Progenitor cell of endocrine pancreas (in vitro differentiated cells): ENCODE measurements at regions not wholly inside any gene's neighbourhood (a gene's known extent, or its start where the extent isn't known, plus 50 kb on each side); places are given as distances from the start of the nearest gene placed in this dataset.
"Not testable (repeated sequence)": the region's sequence is repeated elsewhere in the genome, so short reads cannot be mapped to it uniquely, and the experiment has no call there.

Source experiments
- DNase-seq: peaks from one replicate; pipeline ENCODE4 v3.0.0; 2021; ENCODE audit warnings: low spot score; ENCODE audit not compliant: unreplicated experiment
- H3K27ac Mint-ChIP-seq: 2 replicates; pipeline ENCODE4 v1.8.0; 2021; ENCODE audit warnings: mild to moderate bottlenecking, moderate library complexity, mixed read lengths
- H3K27me3 Mint-ChIP-seq: 2 replicates; pipeline ENCODE4 v1.8.0; 2021; ENCODE audit warnings: mixed read lengths
- H3K36me3 Mint-ChIP-seq: 2 replicates; pipeline ENCODE4 v1.8.0; 2022; ENCODE audit warnings: mixed read lengths; ENCODE audit not compliant: insufficient read depth
- H3K4me1 Mint-ChIP-seq: 2 replicates; pipeline ENCODE4 v1.8.0; 2021; ENCODE audit warnings: low read depth, mixed read lengths
- H3K4me3 Mint-ChIP-seq: 2 replicates; pipeline ENCODE4 v1.8.0; 2021; ENCODE audit warnings: low read depth, mild to moderate bottlenecking, moderate library complexity, mixed read lengths
- H3K9me3 Mint-ChIP-seq: 2 replicates; pipeline ENCODE4 v1.8.0; 2021; ENCODE audit warnings: low read depth, mixed read lengths
- CTCF ChIP-seq: fragments of 200-600 bp; sonication (generic); IDR thresholded peaks from one replicate; pipeline ENCODE4 v1.5.0; 2021; ENCODE audit warnings: antibody characterized with exemption, mild to moderate bottlenecking; ENCODE audit not compliant: unreplicated experiment

- Mint-ChIP-seq H3K27me3 (peaks cover 5% of the 10 kb centered on the region), H3K4me3 (no peak overlapping the region), H3K36me3 (no peaks in the 10 kb centered on the region), H3K4me1 (no peaks in the 10 kb centered on the region), H3K27ac (no peak overlapping the region), H3K9me3 (peaks cover 20% of the 10 kb centered on the region)
- TF ChIP-seq CTCF, result no peak
- no peak for DNase-seq
Observed at GRCh38 chr16:55999683-56000082, 124.5 kb upstream of the CES5A start.

- Mint-ChIP-seq H3K27me3 (peaks cover 5% of the 10 kb centered on the region), H3K4me3 (no peak overlapping the region), H3K9me3 (peaks cover 3% of the 10 kb centered on the region), H3K27ac (no peak overlapping the region), H3K36me3 (no peaks in the 10 kb centered on the region), H3K4me1 (no peaks in the 10 kb centered on the region)
- DNase-seq, result no peak
- TF ChIP-seq CTCF, result no peak
Observed at GRCh38 chr16:55993088-55993487, 117.9 kb upstream of the CES5A start.

GRCh38 chr16:55992551-55992950, 117.4 kb upstream of the CES5A start:
- DNase-seq, result no peak
- no peak overlapping the region for H3K27ac Mint-ChIP-seq
- no peaks in the 10 kb centered on the region for H3K4me1 Mint-ChIP-seq
- H3K36me3 Mint-ChIP-seq, result no peaks in the 10 kb centered on the region
- H3K9me3 Mint-ChIP-seq, result peaks cover under 1% of the 10 kb centered on the region
- H3K4me3 Mint-ChIP-seq, result no peak overlapping the region
- TF ChIP-seq CTCF, result no peak
- H3K27me3 Mint-ChIP-seq, result peaks cover 5% of the 10 kb centered on the region

- TF ChIP-seq CTCF, result no peak
- DNase-seq, result no peak
- H3K27me3 Mint-ChIP-seq, result peaks cover 5% of the 10 kb centered on the region
- H3K4me3 Mint-ChIP-seq, result no peak overlapping the region
- no peaks in the 10 kb centered on the region for H3K4me1 Mint-ChIP-seq
- no peaks in the 10 kb centered on the region for H3K36me3 Mint-ChIP-seq
- peaks cover 3% of the 10 kb centered on the region for H3K9me3 Mint-ChIP-seq
- no peak overlapping the region for H3K27ac Mint-ChIP-seq
Observed at GRCh38 chr16:55991843-55992242, 116.7 kb upstream of the CES5A start.

GRCh38 chr16:55989569-55989907, 114.4 kb upstream of the CES5A start:
- no peak overlapping the region for H3K4me3 Mint-ChIP-seq
- no peak for DNase-seq
- peaks cover 3% of the 10 kb centered on the region for H3K9me3 Mint-ChIP-seq
- H3K36me3 Mint-ChIP-seq, result no peaks in the 10 kb centered on the region
- no peaks in the 10 kb centered on the region for H3K27me3 Mint-ChIP-seq
- H3K27ac Mint-ChIP-seq, result no peak overlapping the region
- no peaks in the 10 kb centered on the region for H3K4me1 Mint-ChIP-seq
- TF ChIP-seq CTCF, result no peak

- not testable (repeated sequence) for H3K36me3 Mint-ChIP-seq, H3K4me1 Mint-ChIP-seq, H3K4me3 Mint-ChIP-seq, DNase-seq, H3K27ac Mint-ChIP-seq, H3K27me3 Mint-ChIP-seq, H3K9me3 Mint-ChIP-seq
Observed at GRCh38 chr16:55988850-55989568, 113.8 kb upstream of the CES5A start.
